HG03432 (cell line): ENCODE measurements at regions not wholly inside any gene's neighbourhood (a gene's known extent, or its start where the extent isn't known, plus 50 kb on each side); places are given as distances from the start of the nearest gene placed in this dataset.
"Not testable (repeated sequence)": the region's sequence is repeated elsewhere in the genome, so short reads cannot be mapped to it uniquely, and the experiment has no call there.

Experiments used
- ATAC-seq: cut with Tn5 transposase; IDR thresholded peaks from one replicate; pipeline ENCODE4 v1.9.1; 2021; ENCODE audit warnings: mild to moderate bottlenecking, moderate library complexity; ENCODE audit not compliant: unreplicated experiment

GRCh38 chr15:22196423-22196822 lies 116.1 kb downstream of the OR4M2 start:
- ATAC-seq: not testable (repeated sequence)

GRCh38 chr15:22200417-22200816 lies 120.1 kb downstream of the OR4M2 start:
- ATAC-seq: not testable (repeated sequence)

- ATAC-seq: not testable (repeated sequence)
Observed at GRCh38 chr15:22201993-22202659, 121.8 kb downstream of the OR4M2 start.

GRCh38 chr15:22203208-22203607 lies 122.9 kb downstream of the OR4M2 start:
- ATAC-seq: not testable (repeated sequence)

GRCh38 chr15:22209086-22209485 lies 128.8 kb downstream of the OR4M2 start:
- not testable (repeated sequence) for ATAC-seq

GRCh38 chr15:22222596-22222995 lies 142.3 kb downstream of the OR4M2 start:
- ATAC-seq: not testable (repeated sequence)

- ATAC-seq: no peak
Observed at GRCh38 chr15:22224241-22224671, 143.9 kb downstream of the OR4M2 start.

GRCh38 chr15:22224961-22225360 lies 144.6 kb downstream of the OR4M2 start:
- ATAC-seq: not testable (repeated sequence)

- ATAC-seq: no peak
Observed at GRCh38 chr15:22226034-22226790, 145.9 kb downstream of the OR4M2 start.

GRCh38 chr15:22227411-22228100 lies 147.2 kb downstream of the OR4M2 start:
- ATAC-seq: no peak

- ATAC-seq: no peak
Observed at GRCh38 chr15:22228101-22228762, 147.9 kb downstream of the OR4M2 start.

GRCh38 chr15:22229990-22230819 lies 149.9 kb downstream of the OR4M2 start:
- no peak for ATAC-seq

GRCh38 chr15:22231603-22232002 lies 151.3 kb downstream of the OR4M2 start:
- no peak for ATAC-seq

- no peak for ATAC-seq
Observed at GRCh38 chr15:22232675-22233074, 152.3 kb downstream of the OR4M2 start.

GRCh38 chr15:22235261-22235930 lies 155.1 kb downstream of the OR4M2 start:
- ATAC-seq: not testable (repeated sequence)

GRCh38 chr15:22236469-22236868 lies 156.1 kb downstream of the OR4M2 start:
- ATAC-seq: no peak

- no peak for ATAC-seq
Observed at GRCh38 chr15:22237891-22238275, 157.6 kb downstream of the OR4M2 start.

GRCh38 chr15:22238276-22238958 lies 158.1 kb downstream of the OR4M2 start:
- not testable (repeated sequence) for ATAC-seq
